Body of pancreas (tissue), 4 donors: ENCODE measurements at regions not wholly inside any gene's neighbourhood (a gene's known extent, or its start where the extent isn't known, plus 50 kb on each side); places are given as distances from the start of the nearest gene placed in this dataset.
"Not testable (repeated sequence)": the region's sequence is repeated elsewhere in the genome, so short reads cannot be mapped to it uniquely, and the experiment has no call there.

Experiments used
- ATAC-seq: fragments of 150-250 bp; one replicate; pipeline ENCODE4 v1.9.1; 2016
- DNase-seq, 4 donors: peaks; one replicate each; pipeline ENCODE4 v3.0.0-alpha.2; 2019
- H3K27ac ChIP-seq, 4 donors: fragments of 200-600 bp; sonication (generic); 1 replicate in 3 of 4; 2 replicates in 1 of 4; pipeline versions ENCODE4 v1.5.1 to v1.6.1; 2016 to 2019; ENCODE audit warnings: mild to moderate bottlenecking in 1 of 4, mixed read lengths in 1 of 4, moderate library complexity in 1 of 4
- H3K27me3 ChIP-seq, 2 donors: fragments of 200-600 bp; sonication (generic); one replicate each; pipeline ENCODE4 v1.6.0; 2016; ENCODE audit warnings: mild to moderate bottlenecking in 1 of 2
- H3K36me3 ChIP-seq, 2 donors: fragments of 200-600 bp; sonication (generic); replicated peaks in 1 of 2; 2 replicates each; pipeline ENCODE4 v1.5.1; 2016; ENCODE audit warnings: low read depth in 2 of 2; ENCODE audit not compliant: insufficient read depth in 1 of 2
- H3K4me1 ChIP-seq: fragments of 200-600 bp; sonication (generic); one replicate; pipeline ENCODE4 v1.6.0; 2016
- H3K4me3 ChIP-seq, 2 donors: fragments of 200-600 bp; sonication (generic); 1 replicate in 1 of 2; 2 replicates in 1 of 2; pipeline ENCODE4 v1.5.1; 2016 to 2019
- H3K9me3 ChIP-seq, 3 donors: fragments of 200-600 bp; sonication (generic); 1 replicate in 2 of 3; 2 replicates in 1 of 3; pipeline ENCODE4 v1.5.1; 2016
- CTCF ChIP-seq, 7 experiments: fragments of 450-650 bp in 4 of 7; fragments of 200-600 bp in 3 of 7; sonication (generic) in 3 of 7; IDR thresholded peaks; one replicate each; pipeline ENCODE4 v1.5.1; 2016 to 2019; ENCODE audit warnings: antibody characterized with exemption in 7 of 7
- POLR2A ChIP-seq, 3 donors: fragments of 450-650 bp; IDR thresholded peaks; one replicate each; pipeline ENCODE4 v1.6.1; 2016; ENCODE audit warnings: antibody characterized with exemption in 3 of 3, mild to moderate bottlenecking in 2 of 3
- WGBS, 2 donors: methylation state at CpG; one replicate each; pipeline ENCODE4 v1.1.5; 2017; 5-methylcytosine and 5-hydroxymethylcytosine counted together
- intact Hi-C: fragments of 100-400 bp; cut with DNase I; formaldehyde crosslinking; loops from one replicate; pipeline ENCODE4 v1.15.1; 2023

- H3K36me3 ChIP-seq, H3K4me3 ChIP-seq, H3K27me3 ChIP-seq, intact Hi-C loops, H3K9me3 ChIP-seq, H3K4me1 ChIP-seq: not testable (repeated sequence)
- ATAC-seq, result peak; percentile 66
- H3K27ac ChIP-seq, result peak overlapping the region in 3 of 4 donors; percentile 48 to 75 (median 66)
- TF ChIP-seq CTCF (IDR thresholded peaks at IDR 0.05), result peak; percentile 52 to 96 (median 93)
- DNase-seq, result peak; percentile 77 to 90 (median 82)
- WGBS, 2 donors, result 5 to 16% methylated on average over 10 of the region's 10 CpGs
Measured at GRCh38 chr9:90226839-90227338, 415.7 kb downstream of the DIRAS2 start.

GRCh38 chr9:90233081-90233480 lies 409.5 kb downstream of the DIRAS2 start:
- H3K27ac ChIP-seq, H3K4me1 ChIP-seq, ATAC-seq, H3K9me3 ChIP-seq, DNase-seq, H3K4me3 ChIP-seq, H3K36me3 ChIP-seq, H3K27me3 ChIP-seq: not testable (repeated sequence)
- intact Hi-C loops, result loop anchor here (10.0 kb wide), 1 partner anchor 532 kb away; no protein-coding TSS in a partner anchor
- 72 to 82% methylated on average over 4 of the region's 4 CpGs for WGBS, 2 donors

GRCh38 chr9:90240541-90240940 lies 402.1 kb downstream of the DIRAS2 start:
- Histone ChIP-seq H3K4me1 (no peaks in the 10 kb centered on the region), H3K4me3 (no peak overlapping the region), H3K27ac (no peak overlapping the region), H3K36me3 (no peaks in the 10 kb centered on the region), H3K27me3 (no peaks in the 10 kb centered on the region), H3K9me3 (no peaks in the 10 kb centered on the region)
- intact Hi-C loops, result no loop called here
- TF ChIP-seq CTCF (IDR thresholded peaks at IDR 0.05) (no peak), POLR2A (IDR thresholded peaks at IDR 0.05) (no peak)
- ATAC-seq, result no peak
- no peak for DNase-seq
- 82 to 84% methylated on average over 7 of the region's 7 CpGs for WGBS, 2 donors

GRCh38 chr9:90245661-90246060 lies 397.0 kb downstream of the DIRAS2 start:
- no peak for ATAC-seq
- H3K4me1 ChIP-seq, result no peaks in the 10 kb centered on the region
- H3K9me3 ChIP-seq, result no peaks in the 10 kb centered on the region
- no peak overlapping the region for H3K27ac ChIP-seq
- intact Hi-C loops, result no loop called here
- WGBS, 2 donors, result 56 to 88% methylated on average over 3 of the region's 3 CpGs
- TF ChIP-seq POLR2A (IDR thresholded peaks at IDR 0.05) (no peak), CTCF (IDR thresholded peaks at IDR 0.05) (no peak)
- H3K36me3 ChIP-seq, result no peaks in the 10 kb centered on the region
- no peak for DNase-seq
- H3K27me3 ChIP-seq, result no peaks in the 10 kb centered on the region
- H3K4me3 ChIP-seq, result no peak overlapping the region

- Histone ChIP-seq H3K36me3 (no peaks in the 10 kb centered on the region), H3K27ac (no peak overlapping the region), H3K27me3 (no peaks in the 10 kb centered on the region), H3K4me1 (no peaks in the 10 kb centered on the region), H3K9me3 (no peaks in the 10 kb centered on the region), H3K4me3 (no peak overlapping the region)
- TF ChIP-seq POLR2A (IDR thresholded peaks at IDR 0.05) (no peak), CTCF (IDR thresholded peaks at IDR 0.05) (no peak)
- DNase-seq (no peak), ATAC-seq (no peak)
- intact Hi-C loops, result no loop called here
Measured at GRCh38 chr9:90249094-90249493, 393.5 kb downstream of the DIRAS2 start.
